Prostate gland (tissue), 2 donors: ENCODE measurements at regions not wholly inside any gene's neighbourhood (a gene's known extent, or its start where the extent isn't known, plus 50 kb on each side); places are given as distances from the start of the nearest gene placed in this dataset.

ENCODE experiments used
- POLR2A ChIP-seq: fragments of 450-650 bp; IDR thresholded peaks from one replicate; pipeline ENCODE4 v1.6.1; 2016; ENCODE audit warnings: antibody characterized with exemption, mild to moderate bottlenecking
- POLR2AphosphoS5 ChIP-seq: sonication (generic); formaldehyde crosslinking; IDR thresholded peaks from one replicate; pipeline ENCODE4 v1.6.1; 2017; ENCODE audit warnings: antibody characterized with exemption
- TF ChIP-seq, protein P1 (sequence below), 4 experiments: fragments of 200-600 bp in 2 of 4; fragments of 450-650 bp in 2 of 4; sonication (generic) in 2 of 4; IDR thresholded peaks; 1 replicate in 3 of 4; 2 replicates in 1 of 4; pipeline ENCODE4 v1.5.1; 2016 to 2019; ENCODE audit warnings: antibody characterized with exemption in 4 of 4, mild to moderate bottlenecking in 2 of 4, moderate library complexity in 2 of 4

GRCh38 chr16:66294507-66294906 is 72.0 kb upstream of the CDH5 start:
- TF ChIP-seq, protein P1, sequence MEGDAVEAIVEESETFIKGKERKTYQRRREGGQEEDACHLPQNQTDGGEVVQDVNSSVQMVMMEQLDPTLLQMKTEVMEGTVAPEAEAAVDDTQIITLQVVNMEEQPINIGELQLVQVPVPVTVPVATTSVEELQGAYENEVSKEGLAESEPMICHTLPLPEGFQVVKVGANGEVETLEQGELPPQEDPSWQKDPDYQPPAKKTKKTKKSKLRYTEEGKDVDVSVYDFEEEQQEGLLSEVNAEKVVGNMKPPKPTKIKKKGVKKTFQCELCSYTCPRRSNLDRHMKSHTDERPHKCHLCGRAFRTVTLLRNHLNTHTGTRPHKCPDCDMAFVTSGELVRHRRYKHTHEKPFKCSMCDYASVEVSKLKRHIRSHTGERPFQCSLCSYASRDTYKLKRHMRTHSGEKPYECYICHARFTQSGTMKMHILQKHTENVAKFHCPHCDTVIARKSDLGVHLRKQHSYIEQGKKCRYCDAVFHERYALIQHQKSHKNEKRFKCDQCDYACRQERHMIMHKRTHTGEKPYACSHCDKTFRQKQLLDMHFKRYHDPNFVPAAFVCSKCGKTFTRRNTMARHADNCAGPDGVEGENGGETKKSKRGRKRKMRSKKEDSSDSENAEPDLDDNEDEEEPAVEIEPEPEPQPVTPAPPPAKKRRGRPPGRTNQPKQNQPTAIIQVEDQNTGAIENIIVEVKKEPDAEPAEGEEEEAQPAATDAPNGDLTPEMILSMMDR (IDR thresholded peaks at IDR 0.05) = no peak
- no peak for TF ChIP-seq POLR2AphosphoS5
- TF ChIP-seq POLR2A = no peak
